HEK293 (cell line): ENCODE measurements at regions not wholly inside any gene's neighbourhood (a gene's known extent, or its start where the extent isn't known, plus 50 kb on each side); places are given as distances from the start of the nearest gene placed in this dataset.

ENCODE experiments used
- CTCF ChIA-PET: fragments of 350-600 bp; formaldehyde crosslinking; extraction: SDS; loops from one replicate; lab custom pipeline; 2021; ENCODE audit warnings: antibody characterized with exemption; lab: Yijun Ruan, JAX
- POLR2A ChIA-PET: fragments of 300-600 bp; formaldehyde crosslinking; extraction: SDS; loops from one replicate; lab custom pipeline; 2020; ENCODE audit warnings: antibody characterized with exemption, inconsistent platforms; lab: Yijun Ruan, JAX
- H3K27ac ChIP-seq: fragments of 200-500 bp; sonication (Bioruptor generic); 2 replicates; pipeline ENCODE4 v1.5.1; 2014; ENCODE audit warnings: low read depth, low read length, control low read depth, inconsistent platforms; ENCODE audit errors: extremely low read depth
- H3K36me3 ChIP-seq, 2 experiments: fragments of 200-500 bp in 1 of 2; sonication (Bioruptor generic) in 1 of 2; 1 replicate in 1 of 2; 2 replicates in 1 of 2; pipeline ENCODE4 v1.5.1; 2014 to 2017; ENCODE audit warnings: inconsistent platforms in 2 of 2, low read length in 2 of 2; ENCODE audit not compliant: control insufficient read depth in 2 of 2, insufficient read depth in 1 of 2
- H3K4me1 ChIP-seq: fragments of 200-500 bp; sonication (Bioruptor generic); 2 replicates; pipeline ENCODE4 v1.5.1; 2014; ENCODE audit warnings: mild to moderate bottlenecking, low read length, inconsistent platforms; ENCODE audit not compliant: control insufficient read depth, insufficient read depth
- H3K4me3 ChIP-seq: 2 replicates; pipeline ENCODE4 v1.5.1; 2011; ENCODE audit warnings: low read depth, mild to moderate bottlenecking, control low read depth, low read length, moderate library complexity
- H3K9me3 ChIP-seq: fragments of 200-500 bp; sonication (Bioruptor generic); 2 replicates; pipeline ENCODE4 v1.5.1; 2014; ENCODE audit warnings: low read depth, low read length, inconsistent platforms; ENCODE audit not compliant: control insufficient read depth, insufficient read depth
- AEBP2 ChIP-seq: fragments of 450-650 bp; formaldehyde crosslinking; IDR thresholded peaks from 2 replicates; pipeline ENCODE4 v1.5.1; 2016; ENCODE audit warnings: missing biosample characterization, missing genetic modification characterization, borderline replicate concordance
- HOXC10 ChIP-seq: sonication (generic); formaldehyde crosslinking; IDR thresholded peaks from 2 replicates; pipeline ENCODE4 v1.8.1; 2023; ENCODE audit warnings: mild to moderate bottlenecking, missing genetic modification reagents
- KLF1 ChIP-seq: fragments of 450-650 bp; formaldehyde crosslinking; IDR thresholded peaks from 2 replicates; pipeline ENCODE4 v1.5.1; 2016; ENCODE audit warnings: missing biosample characterization, missing genetic modification characterization
- KLF17 ChIP-seq: fragments of 450-650 bp; formaldehyde crosslinking; IDR thresholded peaks from 2 replicates; pipeline ENCODE4 v1.5.1; 2016; ENCODE audit warnings: missing biosample characterization, missing genetic modification characterization
- SCRT1 ChIP-seq: fragments of 450-650 bp; formaldehyde crosslinking; IDR thresholded peaks from 2 replicates; pipeline ENCODE4 v1.5.1; 2016; ENCODE audit warnings: missing biosample characterization, missing genetic modification characterization, borderline replicate concordance
- TCF7L2 ChIP-seq: IDR thresholded peaks from 2 replicates; pipeline ENCODE4 v1.6.1; 2011; ENCODE audit warnings: low read depth, mild to moderate bottlenecking, inconsistent platforms, low read length, moderate library complexity, borderline replicate concordance
- TSHZ1 ChIP-seq: fragments of 450-650 bp; formaldehyde crosslinking; IDR thresholded peaks from 2 replicates; pipeline ENCODE4 v1.5.1; 2016; ENCODE audit warnings: missing biosample characterization, missing genetic modification characterization, borderline replicate concordance
- ZBTB10 ChIP-seq: fragments of 450-650 bp; formaldehyde crosslinking; IDR thresholded peaks from 2 replicates; pipeline ENCODE4 v1.5.1; 2016; ENCODE audit warnings: missing biosample characterization, missing genetic modification characterization
- ZBTB49 ChIP-seq: fragments of 450-650 bp; formaldehyde crosslinking; IDR thresholded peaks from 2 replicates; pipeline ENCODE4 v1.5.1; 2016; ENCODE audit warnings: missing biosample characterization, missing genetic modification characterization, low read depth
- ZIC2 ChIP-seq: fragments of 450-650 bp; formaldehyde crosslinking; IDR thresholded peaks from 2 replicates; pipeline ENCODE4 v1.5.1; 2016; ENCODE audit warnings: missing biosample characterization, missing genetic modification characterization
- ZNF112 ChIP-seq: fragments of 450-650 bp; formaldehyde crosslinking; IDR thresholded peaks from 2 replicates; pipeline ENCODE4 v1.5.0; 2017; ENCODE audit warnings: missing biosample characterization, missing genetic modification characterization
- ZNF121 ChIP-seq: fragments of 450-650 bp; formaldehyde crosslinking; IDR thresholded peaks from 2 replicates; pipeline ENCODE4 v1.5.1; 2016; ENCODE audit warnings: missing biosample characterization, missing genetic modification characterization
- ZNF169 ChIP-seq: fragments of 450-650 bp; formaldehyde crosslinking; IDR thresholded peaks from 2 replicates; pipeline ENCODE4 v1.5.1; 2016; ENCODE audit warnings: missing biosample characterization, missing genetic modification characterization
- ZNF174 ChIP-seq: fragments of 450-650 bp; formaldehyde crosslinking; IDR thresholded peaks from 2 replicates; pipeline ENCODE4 v1.5.0; 2017; ENCODE audit warnings: missing biosample characterization, mild to moderate bottlenecking, missing genetic modification characterization
- ZNF324 ChIP-seq: fragments of 450-650 bp; formaldehyde crosslinking; IDR thresholded peaks from 2 replicates; pipeline ENCODE4 v1.5.1; 2016; ENCODE audit warnings: missing biosample characterization, missing genetic modification characterization
- ZNF335 ChIP-seq: fragments of 450-650 bp; formaldehyde crosslinking; conservative IDR thresholded peaks from 2 replicates; pipeline ENCODE4 v1.5.1; 2016; ENCODE audit warnings: missing biosample characterization, missing genetic modification characterization
- ZNF416 ChIP-seq: fragments of 450-650 bp; formaldehyde crosslinking; IDR thresholded peaks from 2 replicates; pipeline ENCODE4 v1.5.1; 2016; ENCODE audit warnings: missing biosample characterization, missing genetic modification characterization
- ZNF510 ChIP-seq: fragments of 450-650 bp; formaldehyde crosslinking; IDR thresholded peaks from 2 replicates; pipeline ENCODE4 v1.5.1; 2018; ENCODE audit warnings: mild to moderate bottlenecking, missing genetic modification characterization, missing biosample characterization; ENCODE audit not compliant: insufficient replicate concordance
- ZNF529 ChIP-seq: fragments of 450-650 bp; formaldehyde crosslinking; IDR thresholded peaks from 2 replicates; pipeline ENCODE4 v1.5.1; 2017; ENCODE audit warnings: missing genetic modification characterization, missing biosample characterization; ENCODE audit not compliant: insufficient replicate concordance
- ZNF544 ChIP-seq: fragments of 450-650 bp; formaldehyde crosslinking; IDR thresholded peaks from 2 replicates; pipeline ENCODE4 v1.5.0; 2017; ENCODE audit warnings: missing biosample characterization, missing genetic modification characterization
- ZNF585B ChIP-seq: fragments of 450-650 bp; formaldehyde crosslinking; IDR thresholded peaks from 2 replicates; pipeline ENCODE4 v1.5.1; 2016; ENCODE audit warnings: missing biosample characterization, missing genetic modification characterization
- ZNF623 ChIP-seq: fragments of 450-650 bp; formaldehyde crosslinking; IDR thresholded peaks from 2 replicates; pipeline ENCODE4 v1.5.1; 2016; ENCODE audit warnings: missing biosample characterization, missing genetic modification characterization
- ZNF660 ChIP-seq: fragments of 450-650 bp; IDR thresholded peaks from 2 replicates; pipeline ENCODE4 v1.5.1; 2018; ENCODE audit warnings: missing biosample characterization, mild to moderate bottlenecking, missing genetic modification characterization
- ZSCAN5A ChIP-seq: fragments of 450-650 bp; formaldehyde crosslinking; IDR thresholded peaks from 2 replicates; pipeline ENCODE4 v1.5.1; 2016; ENCODE audit warnings: missing biosample characterization, missing genetic modification characterization

GRCh38 chr21:18831942-18832676 lies 428.5 kb upstream of the TMPRSS15 start (continued):
- no peak for TF ChIP-seq TSHZ1 (tag by site-specific recombination)
- TF ChIP-seq AEBP2 (tag by site-specific recombination) = no peak
- no peak for TF ChIP-seq ZNF121 (tag by site-specific recombination)
- TF ChIP-seq ZNF416 (tag by site-specific recombination) = no peak
- no peak for TF ChIP-seq ZNF623 (tag by site-specific recombination)
- TF ChIP-seq TCF7L2 = no peak
- no peak for TF ChIP-seq SCRT1 (tag by site-specific recombination)
- TF ChIP-seq ZNF335 (tag by site-specific recombination) = no peak
- TF ChIP-seq, all 188 proteins: peak for 0

- ChIA-PET CTCF (no interaction called here), POLR2A (no interaction called here)
- Histone ChIP-seq H3K9me3 (no peaks in the 10 kb centered on the region), H3K27ac (no peak overlapping the region), H3K4me3 (no peak overlapping the region), H3K36me3 (no peaks in the 10 kb centered on the region), H3K4me1 (no peaks in the 10 kb centered on the region)
- TF ChIP-seq ZNF529 (tag by site-specific recombination) (no peak), ZNF174 (no peak), ZNF112 (tag by site-specific recombination) (no peak), ZNF335 (tag by site-specific recombination) (no peak), ZNF585B (tag by site-specific recombination) (no peak), SCRT1 (tag by site-specific recombination) (no peak), ZNF660 (tag by site-specific recombination) (no peak), HOXC10 (no peak), KLF17 (tag by site-specific recombination) (no peak), ZNF169 (tag by site-specific recombination) (no peak), ZBTB49 (no peak), ZNF324 (tag by site-specific recombination) (no peak), KLF1 (tag by site-specific recombination) (no peak), ZNF544 (no peak), ZBTB10 (tag by site-specific recombination) (no peak), ZSCAN5A (tag by site-specific recombination) (no peak), ZIC2 (tag by site-specific recombination) (no peak), ZNF510 (tag by site-specific recombination) (no peak)
Observed at GRCh38 chr21:18832950-18833349, 429.4 kb upstream of the TMPRSS15 start.
